ENCODE measurements at regions not wholly inside any gene's neighbourhood (a gene's known extent, or its start where the extent isn't known, plus 50 kb on each side); places are given as distances from the start of the nearest gene placed in this dataset.

DNA sequence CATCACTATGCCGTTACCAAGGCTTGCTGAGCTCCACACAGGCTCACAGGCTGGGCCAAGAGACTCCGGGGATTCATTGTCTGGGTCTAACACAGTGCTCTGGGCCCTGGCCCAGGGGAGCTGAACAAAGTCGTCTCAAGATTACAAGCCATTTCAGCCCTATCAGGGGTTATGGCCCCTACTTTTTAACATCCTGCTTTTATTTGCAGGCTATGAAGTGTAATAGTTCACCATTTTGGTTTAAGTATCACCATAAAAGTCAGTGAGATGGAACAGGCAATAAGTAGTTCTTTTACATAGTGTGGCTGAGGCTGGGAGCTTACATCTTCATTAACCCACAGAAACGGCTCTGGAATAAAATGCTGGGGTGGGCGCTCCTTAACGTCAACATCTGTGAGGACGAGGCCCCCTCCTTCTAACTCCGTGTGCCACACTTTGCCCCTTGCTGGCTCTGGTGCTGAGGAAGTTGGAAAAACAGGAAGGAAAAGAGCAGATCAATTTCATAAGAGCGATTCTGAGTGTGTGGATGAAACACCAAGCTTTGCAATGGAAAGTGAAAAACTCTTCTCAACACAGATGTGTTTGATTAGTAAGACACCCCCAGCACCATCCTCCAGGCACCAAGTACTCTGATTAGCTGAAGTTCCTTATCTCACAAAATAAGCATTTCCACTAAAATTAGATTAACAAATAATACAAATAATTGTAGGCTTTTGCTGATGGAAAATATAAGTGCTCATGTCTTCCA lies 447.3 kb downstream of the MAFB start:
- DNase-seq (ENCODE audit: low read depth in 3 of 3, low spot score in 1 of 3) = no peak

DNA sequence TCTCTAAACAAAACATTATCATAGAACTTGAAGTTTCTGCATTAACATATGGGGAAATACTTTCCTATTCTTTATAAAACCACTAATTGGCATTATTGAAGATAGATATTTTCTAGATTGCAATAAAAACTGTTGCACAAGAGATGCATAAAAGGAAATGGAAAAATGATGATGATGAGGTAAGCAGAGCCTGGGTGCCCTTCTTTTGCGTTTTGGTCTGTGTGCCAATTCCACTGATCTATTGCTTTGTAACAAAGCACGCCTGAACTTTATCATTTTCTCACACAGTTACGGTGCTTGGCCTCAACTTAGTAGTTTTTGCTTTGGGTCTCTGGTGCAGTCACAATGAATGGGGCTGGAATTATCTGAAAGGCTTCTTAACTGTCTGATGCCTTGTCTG lies 450.5 kb downstream of the MAFB start:
- no peak for DNase-seq (ENCODE audit: low read depth in 3 of 3, low spot score in 1 of 3)

DNA sequence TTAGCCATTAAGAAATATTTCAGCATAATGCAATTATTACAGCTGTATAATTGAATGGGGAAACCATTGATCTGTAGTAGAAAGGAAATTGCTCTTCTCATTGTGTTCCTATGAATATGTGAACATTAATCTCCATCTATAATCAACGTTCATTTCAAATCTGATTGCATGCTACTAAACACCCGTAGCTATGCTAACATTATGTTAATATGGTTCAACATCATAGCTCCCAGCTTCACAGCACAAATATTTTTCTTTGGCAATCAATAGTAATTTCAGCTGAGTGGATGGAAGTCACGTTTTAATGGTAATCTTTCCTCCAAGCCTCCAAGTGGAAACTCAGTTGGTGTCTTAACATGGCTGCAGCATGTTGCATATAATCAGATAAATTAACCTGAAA lies 454.4 kb downstream of the MAFB start:
- no peak for DNase-seq (ENCODE audit: low read depth in 3 of 3, low spot score in 1 of 3)

DNA sequence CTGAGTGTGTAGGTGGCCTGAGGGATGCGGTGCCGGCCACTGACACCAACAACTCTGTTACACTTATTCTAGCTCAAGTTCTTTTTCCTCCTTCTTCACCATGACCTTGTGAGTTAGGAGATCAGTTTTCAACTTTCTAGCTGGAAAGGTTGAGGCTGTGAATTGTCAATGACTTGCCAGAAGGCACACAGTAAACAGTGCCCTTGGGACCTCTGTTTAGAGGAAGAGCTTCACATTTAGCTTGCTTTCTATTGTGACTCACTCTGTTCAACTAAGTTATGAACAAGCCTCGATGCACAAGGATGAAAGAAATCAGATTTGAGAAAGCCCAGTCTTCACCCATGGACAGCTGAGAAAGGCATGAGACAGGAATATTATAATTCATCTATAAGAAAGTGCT lies 455.6 kb downstream of the MAFB start:
- no peak for DNase-seq (ENCODE audit: low read depth in 3 of 3, low spot score in 1 of 3)

DNA sequence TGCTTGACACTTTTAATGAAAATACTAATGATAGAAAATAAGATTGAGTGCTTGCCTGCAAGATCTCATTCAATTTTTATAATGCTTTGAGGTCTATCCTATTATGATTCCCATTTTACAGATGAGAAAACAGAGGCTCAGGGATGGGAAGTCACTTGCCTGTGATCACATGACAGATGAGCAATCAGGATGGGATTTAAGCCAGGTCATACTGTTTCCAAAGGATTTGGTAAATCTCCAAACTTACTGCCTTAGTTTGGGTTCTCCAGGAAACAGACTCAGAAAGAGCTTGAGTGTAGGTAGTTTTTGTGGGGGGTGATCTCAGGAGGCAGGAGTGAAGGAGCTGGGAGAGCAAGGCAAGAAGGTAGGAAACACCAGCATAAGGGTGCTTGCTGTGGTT lies 456.3 kb downstream of the MAFB start:
- no peak for DNase-seq (ENCODE audit: low read depth in 3 of 3, low spot score in 1 of 3)

DNA sequence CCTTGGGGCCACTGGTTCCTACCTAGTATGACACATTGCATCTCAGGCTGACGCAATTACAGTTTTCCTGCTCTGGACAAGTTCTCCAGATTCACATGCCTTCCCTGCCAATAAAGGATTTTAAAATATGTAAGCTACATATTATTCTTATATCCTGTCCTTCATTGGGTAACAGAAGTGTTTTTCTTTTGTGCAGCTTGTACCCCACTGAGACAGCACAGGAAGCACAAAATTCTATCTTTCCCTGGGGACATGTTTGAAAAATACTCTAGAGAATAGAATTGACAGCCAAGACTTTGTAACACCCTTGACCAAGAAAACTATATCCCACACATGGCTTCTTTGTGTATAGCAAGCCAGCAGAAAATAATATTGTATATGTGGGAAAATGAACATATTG lies 456.8 kb downstream of the MAFB start:
- no peak for DNase-seq (ENCODE audit: low read depth in 3 of 3, low spot score in 1 of 3)

DNA sequence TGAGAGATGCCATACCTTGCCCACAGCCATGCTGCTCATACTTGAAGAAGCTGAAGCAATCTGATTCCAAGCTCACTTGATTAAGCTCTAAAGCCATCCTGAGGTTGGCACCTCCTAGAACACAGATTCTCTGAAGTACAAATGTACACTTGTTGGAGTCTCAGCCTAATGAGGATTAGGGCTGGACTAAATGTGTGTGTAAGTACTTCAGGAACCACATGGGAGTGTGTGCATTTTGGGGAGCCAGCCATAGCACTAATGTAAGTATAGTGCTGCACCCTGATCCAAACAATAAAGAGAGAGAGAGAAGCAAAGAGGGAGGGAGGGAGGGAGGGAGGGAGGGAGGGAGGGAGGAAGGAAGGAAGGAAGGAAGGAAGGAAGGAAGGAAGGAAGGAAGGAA lies 458.6 kb downstream of the MAFB start:
- no peak for DNase-seq (ENCODE audit: low read depth in 3 of 3, low spot score in 1 of 3)

DNA sequence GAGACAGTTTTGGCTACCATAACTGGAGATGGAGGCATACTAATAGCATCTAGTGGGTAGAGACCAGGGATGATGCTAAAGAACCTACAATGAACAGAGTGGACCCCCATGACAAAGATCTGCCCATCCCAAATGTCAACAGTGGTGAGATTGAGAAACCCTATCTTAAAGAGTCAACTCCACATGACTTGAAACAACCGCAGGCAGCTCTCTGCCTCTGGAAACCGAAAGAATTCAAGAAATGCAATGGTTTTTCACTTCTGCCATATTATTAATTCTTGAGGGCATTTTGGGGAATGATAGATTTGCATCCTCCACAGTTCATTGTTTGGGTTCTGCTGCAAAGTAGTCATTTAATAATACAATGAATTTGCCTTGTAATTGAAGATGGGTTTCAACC lies 463.4 kb downstream of the MAFB start:
- DNase-seq (ENCODE audit: low read depth in 3 of 3, low spot score in 1 of 3) = no peak

DNA sequence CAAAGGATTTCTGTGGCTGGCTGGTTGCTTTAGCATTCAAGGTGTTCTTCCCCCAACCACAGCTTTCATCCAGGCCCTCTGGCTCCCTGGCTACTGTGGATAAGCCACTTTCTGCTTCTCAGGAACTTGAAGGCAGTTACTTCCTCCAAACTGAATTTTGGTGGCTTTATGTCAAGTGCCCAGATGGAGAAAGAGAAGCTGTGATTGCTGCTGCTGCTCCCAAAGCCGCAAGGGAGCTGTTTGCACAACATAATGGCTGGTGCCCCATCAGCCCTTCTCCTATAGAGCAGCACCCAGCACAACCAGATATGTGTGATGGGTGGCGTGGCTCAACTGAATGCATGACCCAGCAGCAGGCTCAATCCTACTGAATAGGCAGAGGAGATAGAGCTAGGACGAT lies 465.2 kb downstream of the MAFB start:
- no peak for DNase-seq (ENCODE audit: low read depth in 3 of 3, low spot score in 1 of 3)

DNA sequence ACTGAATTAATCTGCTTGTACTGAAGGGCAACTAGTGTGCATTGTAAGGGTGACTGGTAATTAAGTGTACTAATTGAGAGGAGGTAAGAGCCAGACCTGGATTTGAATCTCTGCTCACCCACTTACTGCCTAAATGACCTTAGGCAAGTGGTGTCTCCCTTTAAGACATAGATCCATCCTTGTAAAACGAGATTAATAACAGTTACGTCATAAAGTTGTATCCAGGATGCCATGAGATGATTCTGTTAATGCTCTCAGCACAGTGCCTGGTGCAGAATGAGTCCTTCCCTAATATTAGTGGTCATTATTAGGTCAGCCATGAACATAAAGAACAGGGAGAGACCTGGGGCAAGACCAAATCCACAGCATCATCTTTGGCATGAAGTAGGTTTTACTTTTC lies 470.1 kb downstream of the MAFB start:
- no peak for DNase-seq (ENCODE audit: low read depth in 3 of 3, low spot score in 1 of 3)

DNA sequence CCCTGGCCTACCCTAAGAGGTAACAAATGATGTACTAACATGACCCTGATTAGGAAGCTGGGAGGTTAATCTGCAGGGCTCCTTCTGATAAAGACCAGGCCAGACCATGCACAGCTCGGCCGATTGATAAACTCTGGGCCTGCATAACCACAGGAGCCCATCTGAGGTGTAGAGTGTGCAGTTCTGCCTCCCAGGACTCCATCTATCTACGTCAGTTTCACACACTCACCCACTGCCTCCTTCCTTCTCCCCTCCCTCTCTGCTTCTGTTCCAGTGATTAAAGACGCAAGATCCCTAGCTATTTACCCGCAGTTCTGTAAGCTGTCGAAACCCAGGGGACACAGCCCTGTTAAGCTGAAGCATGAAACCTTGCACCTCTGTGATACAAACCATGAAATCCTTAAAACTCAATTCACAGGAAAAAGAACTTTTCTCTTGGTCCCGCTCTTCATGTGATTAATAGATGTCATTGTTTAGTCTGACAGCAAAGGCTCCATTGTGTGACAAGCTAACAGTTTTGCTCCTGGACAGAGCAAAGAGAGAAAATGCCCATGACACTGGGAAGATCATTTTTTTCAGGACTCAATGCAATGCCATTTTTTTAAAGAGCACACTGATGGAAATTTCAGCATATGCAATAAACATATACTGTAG lies 470.6 kb downstream of the MAFB start:
- DNase-seq (ENCODE audit: low read depth in 3 of 3, low spot score in 1 of 3) = no peak

DNA sequence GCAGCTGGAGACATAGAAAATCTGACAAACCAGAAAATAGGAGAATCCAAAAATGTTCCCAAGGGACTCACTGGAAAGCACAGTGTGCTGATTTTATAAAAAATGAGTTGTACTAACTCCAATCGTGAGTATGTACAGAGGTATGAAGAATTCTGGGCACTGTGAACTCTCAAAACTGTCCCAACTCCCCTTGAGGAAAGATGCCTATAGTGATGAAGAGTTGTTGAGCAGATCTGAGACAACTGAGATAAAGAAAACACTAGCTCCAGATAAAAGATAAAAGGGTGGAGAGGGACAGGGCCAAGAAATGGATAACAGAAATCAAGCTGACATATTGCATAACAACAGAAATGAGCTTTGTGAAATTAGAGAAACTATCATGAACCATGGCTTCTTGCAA lies 481.4 kb downstream of the MAFB start:
- DNase-seq (ENCODE audit: low read depth in 3 of 3, low spot score in 1 of 3) = no peak

DNA sequence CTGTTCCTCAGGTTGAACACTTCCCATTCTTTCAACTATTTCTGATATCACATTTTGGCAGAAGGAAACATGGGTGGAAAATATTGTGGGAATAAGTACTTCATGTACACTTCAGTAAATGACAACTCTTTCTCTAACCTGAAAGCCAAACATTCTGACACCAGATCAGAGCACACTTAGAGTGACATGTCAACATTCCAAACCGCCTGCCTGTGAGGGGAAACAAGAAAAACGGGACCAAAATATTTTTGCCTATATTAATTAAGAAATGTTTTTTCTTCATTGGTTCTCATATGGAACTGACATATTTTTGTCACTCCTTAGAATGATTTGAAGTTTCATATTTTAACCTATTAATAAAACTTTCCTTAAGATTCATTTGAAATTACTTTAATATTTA lies 483.1 kb downstream of the MAFB start:
- DNase-seq (ENCODE audit: low read depth in 3 of 3, low spot score in 1 of 3) = no peak

DNA sequence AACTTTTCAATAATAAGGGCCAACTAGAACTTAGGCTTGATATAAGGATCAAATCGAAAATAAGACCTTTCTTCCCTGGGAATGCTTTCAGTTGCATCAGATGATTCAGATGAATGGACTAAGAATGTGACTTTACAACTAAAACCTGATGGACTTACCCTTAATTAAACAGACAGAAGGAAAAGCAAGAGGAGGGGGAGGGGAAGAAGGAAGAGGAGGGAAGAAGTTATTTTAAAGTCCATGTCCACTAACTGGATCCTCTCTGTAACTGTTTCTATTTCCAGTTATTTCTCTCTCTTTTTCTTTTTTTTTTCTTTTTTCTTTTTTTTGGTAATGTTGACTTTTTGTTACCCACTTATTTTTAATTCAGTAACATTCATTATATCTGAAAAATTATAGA lies 486.0 kb downstream of the MAFB start:
- no peak for DNase-seq (ENCODE audit: low read depth in 3 of 3, low spot score in 1 of 3)

DNA sequence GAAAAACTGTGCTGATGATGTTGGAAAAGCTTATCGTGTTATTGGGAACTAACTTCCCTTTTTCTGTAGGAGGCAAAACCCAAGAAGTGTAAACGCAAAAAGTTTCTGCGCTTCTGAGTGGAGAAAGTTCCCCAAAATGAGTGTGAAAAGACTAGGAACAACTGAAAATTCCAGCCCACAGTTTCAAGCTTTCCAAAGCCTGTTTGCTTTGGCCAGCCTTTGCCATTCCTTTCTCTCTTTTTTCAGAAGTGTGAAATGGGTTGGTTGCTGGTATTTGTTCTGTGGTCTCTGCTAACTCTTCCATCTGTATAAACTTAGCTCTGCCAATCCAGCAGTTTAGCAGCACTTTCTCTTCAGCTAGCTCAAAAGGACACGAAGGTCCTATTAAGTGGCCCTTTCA lies 491.3 kb downstream of the MAFB start:
- no peak for DNase-seq (ENCODE audit: low read depth in 3 of 3, low spot score in 1 of 3)

DNA sequence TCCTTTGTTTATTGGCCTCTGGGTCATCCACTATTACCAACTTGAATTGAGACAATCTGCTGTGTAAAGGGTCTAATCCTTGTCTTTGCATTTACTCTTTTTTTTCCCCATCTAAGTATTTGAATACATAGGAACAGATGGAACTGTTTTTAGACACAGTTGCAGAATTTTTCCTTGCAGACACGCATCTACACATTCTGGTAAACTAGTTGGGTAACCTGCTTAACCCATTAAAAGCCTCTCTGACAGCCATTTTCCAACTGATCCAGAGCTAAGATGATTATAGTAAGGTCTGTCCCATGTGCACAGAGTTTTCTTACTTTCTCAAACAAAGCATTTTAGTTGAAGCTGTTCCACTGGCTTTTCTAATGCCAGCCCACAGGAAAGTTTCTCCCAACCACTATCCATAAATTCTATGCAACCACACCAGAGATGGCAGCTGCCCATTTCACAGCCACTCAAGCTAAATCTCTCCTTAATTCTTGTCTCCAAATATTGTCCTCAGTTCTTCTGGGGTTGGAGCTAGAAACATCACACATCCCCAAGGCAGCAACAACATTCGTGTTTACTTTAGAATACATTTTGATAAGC lies 492.1 kb downstream of the MAFB start:
- no peak for DNase-seq (ENCODE audit: low read depth in 3 of 3, low spot score in 1 of 3)

DNA sequence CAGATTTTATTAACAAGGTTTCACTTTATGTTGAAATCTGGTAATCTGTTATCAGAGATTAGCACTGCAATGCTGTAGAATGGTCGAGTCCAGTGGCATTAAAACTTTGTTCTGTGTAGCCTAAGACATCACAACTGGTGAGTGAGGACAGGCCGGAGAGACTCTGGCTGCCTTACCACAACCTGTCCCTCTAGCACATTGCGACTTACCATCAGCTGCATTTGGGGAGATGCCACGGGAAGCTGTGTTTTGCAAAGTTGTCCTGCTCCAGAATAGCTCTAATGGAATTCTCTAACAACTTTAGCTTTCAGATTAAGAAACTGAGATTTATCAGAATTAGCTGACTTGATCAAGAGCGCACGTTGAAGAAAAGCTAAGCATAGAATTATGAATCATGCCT lies 493.3 kb downstream of the MAFB start:
- no peak for DNase-seq (ENCODE audit: low read depth in 3 of 3, low spot score in 1 of 3)

DNA sequence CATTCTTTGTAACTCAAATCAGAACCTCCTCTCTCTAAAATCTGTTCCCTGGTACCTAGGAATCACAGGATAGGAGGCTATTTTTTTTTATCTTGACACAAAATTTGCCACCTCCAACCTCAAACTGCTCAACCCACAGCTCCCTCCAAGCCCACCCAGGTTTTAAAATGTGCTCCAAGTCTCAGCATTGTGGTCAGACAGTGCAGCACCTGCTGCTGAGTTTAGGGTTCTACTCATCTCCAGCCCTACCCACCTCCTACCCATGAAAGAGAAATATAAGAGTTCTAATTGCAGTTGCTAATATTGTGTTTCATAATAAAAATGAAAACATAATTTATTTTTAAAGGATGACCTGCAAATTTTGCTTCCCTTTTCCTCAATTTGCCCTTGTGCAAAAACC lies 496.5 kb downstream of the MAFB start:
- DNase-seq (ENCODE audit: low read depth in 3 of 3, low spot score in 1 of 3) = no peak

DNA sequence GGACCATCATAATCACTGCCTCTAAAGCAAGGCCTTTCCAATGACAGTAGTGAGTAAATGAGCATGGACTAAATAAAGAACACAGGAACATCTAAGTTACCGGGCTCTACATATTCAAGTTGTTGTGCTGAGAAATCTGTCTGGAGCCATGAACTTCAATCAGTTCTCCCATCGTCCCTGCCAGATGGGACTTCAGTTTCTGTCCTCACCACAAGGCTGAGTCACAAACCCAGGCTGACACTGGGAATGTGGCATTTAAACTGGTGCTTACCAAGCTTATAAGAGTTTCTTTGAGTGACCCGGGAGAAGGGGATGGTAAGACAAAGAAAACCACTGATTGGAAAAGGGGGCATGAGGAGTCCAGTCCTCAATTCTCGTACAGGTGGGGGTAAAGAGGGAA lies 497.0 kb downstream of the MAFB start:
- DNase-seq (ENCODE audit: low read depth in 3 of 3, low spot score in 1 of 3) = no peak

DNA sequence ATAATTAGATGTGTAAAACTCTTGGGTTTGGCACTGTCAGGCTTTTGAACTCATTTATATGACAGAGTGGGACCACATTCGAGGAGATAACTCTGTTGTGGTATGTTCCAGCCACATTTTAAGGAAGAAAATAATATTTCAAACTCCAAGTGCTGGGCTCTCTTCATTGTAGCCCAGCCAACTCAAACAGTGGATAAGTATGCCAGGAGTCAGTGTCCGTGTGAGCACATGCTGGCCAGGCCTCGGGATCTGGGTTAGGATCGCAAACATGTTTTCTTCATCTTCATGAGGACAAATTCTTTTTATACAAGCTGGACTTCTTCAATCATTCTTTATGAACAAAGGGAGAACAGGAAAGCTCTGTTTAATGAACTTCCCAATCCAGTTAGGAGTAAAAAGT lies 497.5 kb downstream of the MAFB start:
- no peak for DNase-seq (ENCODE audit: low read depth in 3 of 3, low spot score in 1 of 3)

DNA sequence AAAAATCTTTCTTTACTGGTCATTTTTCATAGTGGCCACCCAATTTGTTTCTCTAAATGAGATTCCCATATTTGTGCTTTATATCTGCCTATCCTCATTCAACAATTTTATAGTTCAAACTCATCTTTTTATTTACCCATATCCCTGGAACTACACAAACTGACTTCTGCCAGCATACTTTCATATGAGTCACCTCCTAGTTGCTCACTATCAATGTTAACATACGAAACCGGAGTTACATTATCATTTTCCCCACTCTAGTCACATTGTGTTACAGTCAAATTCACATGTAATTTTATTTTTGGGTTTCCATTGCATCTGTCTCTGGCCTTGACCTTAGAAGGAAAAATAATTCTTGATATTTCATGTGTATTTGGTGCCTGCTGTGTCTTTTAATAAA lies 499.4 kb downstream of the MAFB start:
- DNase-seq (ENCODE audit: low read depth in 3 of 3, low spot score in 1 of 3) = no peak

DNA sequence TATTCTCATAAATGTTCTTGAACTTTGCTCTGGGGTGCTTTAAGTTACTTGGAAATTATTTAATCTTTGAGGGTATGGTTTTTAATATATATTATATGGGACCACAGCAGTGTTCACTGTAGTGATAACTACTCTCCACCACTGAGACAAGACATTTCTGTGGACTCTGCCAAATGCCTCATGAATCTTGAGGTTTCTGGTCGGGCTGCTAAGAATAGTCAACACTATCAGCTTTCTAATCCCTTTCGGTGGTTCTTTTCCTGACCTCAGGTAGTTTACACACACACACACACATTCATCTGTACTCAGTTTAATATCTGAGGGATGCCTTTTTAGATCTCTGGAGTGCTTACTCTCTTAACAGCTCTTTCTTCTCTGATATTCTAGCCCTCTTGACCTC lies 500.7 kb downstream of the MAFB start:
- no peak for DNase-seq (ENCODE audit: low read depth in 3 of 3, low spot score in 1 of 3)

DNA sequence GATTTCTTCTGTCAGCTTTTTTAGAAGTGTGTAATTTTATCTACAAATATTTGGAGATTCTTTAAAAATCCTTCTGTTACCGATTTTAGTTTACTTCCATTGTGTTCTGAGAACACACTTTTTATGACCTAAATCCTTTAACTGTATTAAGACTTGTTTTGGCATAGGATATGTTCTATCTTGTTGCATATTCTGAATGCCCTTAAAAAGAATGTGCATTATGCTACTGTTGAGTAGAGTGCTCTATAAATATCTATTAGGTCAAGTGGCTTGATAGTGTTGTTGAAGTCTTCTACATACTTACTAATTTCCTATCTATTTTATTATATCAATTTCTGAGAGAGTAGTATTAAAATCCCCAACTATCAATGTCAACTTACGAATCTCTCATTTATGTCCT lies 502.2 kb downstream of the MAFB start:
- no peak for DNase-seq (ENCODE audit: low read depth in 3 of 3, low spot score in 1 of 3)
